RPMI7951 (cell line): ENCODE measurements at regions not wholly inside any gene's neighbourhood (a gene's known extent, or its start where the extent isn't known, plus 50 kb on each side); places are given as distances from the start of the nearest gene placed in this dataset.
A peak's percentile ranks its signal among the peaks of the same experiment; 100 is the strongest.

Experiments
- DNase-seq: peaks from one replicate; pipeline ENCODE4 v3.0.0-alpha.2; 2012; ENCODE audit warnings: low read depth

GRCh38 chr16:85555719-85556455 is 57.2 kb upstream of the GSE1 start:
- DNase-seq = peak; percentile 33

- peak; percentile 47 for DNase-seq
Measured at GRCh38 chr16:85556456-85557082, 56.6 kb upstream of the GSE1 start.

GRCh38 chr16:85557083-85557970 is 55.8 kb upstream of the GSE1 start:
- no peak for DNase-seq

DNA sequence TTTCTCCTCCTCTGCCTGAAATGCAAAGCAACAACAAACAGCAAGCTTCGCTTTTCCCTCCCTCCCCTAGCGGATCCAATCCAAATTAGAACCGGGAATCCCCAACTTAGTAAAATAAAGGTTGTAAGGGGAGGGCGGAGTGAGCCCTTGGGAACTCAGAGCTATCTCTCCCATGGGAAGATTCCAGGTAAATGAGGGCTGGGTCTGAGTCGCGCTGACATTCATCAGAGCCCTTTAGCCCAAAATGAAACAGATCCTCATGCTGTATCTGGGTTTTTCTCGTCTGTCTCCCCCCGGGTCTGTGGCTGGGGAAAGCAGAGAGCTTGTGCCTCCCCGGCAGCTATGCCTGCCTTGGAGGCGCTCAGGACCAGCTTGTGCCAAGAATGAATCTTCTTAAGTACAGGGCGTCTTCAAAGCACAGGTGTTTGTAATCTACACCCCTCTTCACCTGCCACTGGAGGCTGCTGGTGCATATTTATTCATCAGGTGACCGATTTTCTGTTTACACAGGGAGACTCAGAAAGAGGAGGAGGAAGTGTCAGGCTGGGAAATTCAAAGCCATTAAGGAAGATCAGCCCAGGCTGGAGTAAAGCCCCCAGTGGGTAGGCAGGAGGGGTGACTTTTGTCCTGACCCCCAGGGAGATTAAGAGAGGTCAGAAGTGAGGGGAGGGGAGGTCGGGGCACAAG is 55.0 kb upstream of the GSE1 start:
- no peak for DNase-seq

DNA sequence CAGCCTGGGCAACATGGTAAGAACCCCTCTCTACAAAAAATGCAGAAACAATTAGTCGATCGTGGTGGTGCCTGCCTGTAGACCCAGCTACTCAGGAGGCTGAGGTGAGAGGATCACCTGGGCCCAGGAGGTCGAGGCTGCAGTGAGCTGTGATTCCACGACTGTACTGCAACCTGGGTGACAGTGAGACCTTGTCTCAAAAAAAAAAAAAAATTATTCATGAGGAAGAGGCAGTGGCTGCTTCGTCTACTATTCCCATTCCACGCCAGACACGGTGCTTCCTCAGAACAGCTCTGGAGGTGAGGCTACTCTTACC is 52.2 kb upstream of the GSE1 start:
- DNase-seq = no peak

DNA sequence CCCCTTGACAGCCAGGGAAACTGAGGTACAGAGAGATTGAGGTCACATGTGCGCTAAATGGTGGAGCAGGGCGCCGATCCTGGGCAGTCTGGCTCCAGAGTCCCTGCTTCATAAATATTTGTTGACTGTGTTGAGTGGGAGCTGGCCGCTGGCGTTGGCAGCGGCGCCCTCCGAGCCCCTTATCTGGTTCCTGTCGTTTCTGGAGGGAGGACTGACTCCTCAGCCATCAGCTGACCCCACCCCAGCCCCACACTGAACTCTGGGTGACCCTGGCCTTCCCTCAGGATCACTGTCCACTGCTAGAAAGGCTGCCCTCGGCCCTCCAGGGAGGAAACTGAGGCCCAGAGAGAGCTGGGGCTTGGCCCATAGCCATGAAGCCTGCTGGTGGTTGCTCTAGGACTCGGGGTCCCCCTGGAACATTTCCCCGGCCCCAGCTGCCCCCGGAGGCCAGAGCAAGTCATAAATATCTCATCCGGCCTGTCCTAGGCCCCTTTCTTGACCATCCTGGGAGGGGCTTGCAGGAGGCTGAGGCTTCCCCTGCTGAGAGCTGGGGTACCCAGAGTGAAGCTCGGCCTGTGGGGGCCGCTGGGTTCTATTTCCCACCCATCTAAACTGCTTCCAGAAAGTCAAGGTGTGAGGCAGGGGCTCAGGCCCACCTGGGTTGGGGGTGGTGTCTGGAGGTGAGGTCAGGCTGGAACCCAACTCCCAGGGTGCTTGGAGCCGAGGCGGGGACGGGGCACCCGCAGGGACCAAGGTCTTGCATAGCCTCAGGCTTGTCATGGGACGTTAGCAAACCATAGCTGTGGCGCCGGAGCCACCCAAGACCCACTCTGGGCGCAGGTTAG is 51.7 kb upstream of the GSE1 start:
- DNase-seq = no peak

- DNase-seq = no peak
Measured at GRCh38 chr16:85562093-85562786, 50.9 kb upstream of the GSE1 start.

GRCh38 chr16:85563034-85563433 is 50.1 kb upstream of the GSE1 start:
- DNase-seq = no peak
